HCT116 (cell line): ENCODE measurements at regions not wholly inside any gene's neighbourhood (a gene's known extent, or its start where the extent isn't known, plus 50 kb on each side); places are given as distances from the start of the nearest gene placed in this dataset.

Experiments
- ATF3 ChIP-seq: IDR thresholded peaks from 2 replicates; pipeline ENCODE4 v1.6.1; 2012
- CTCF ChIP-seq, 3 experiments: fragments of 200-600 bp in 1 of 3; sonication (generic) in 1 of 3; IDR thresholded peaks in 2 of 3; conservative IDR thresholded peaks in 1 of 3; 2 replicates each; pipeline ENCODE4 v1.5.1; 2012 to 2017; ENCODE audit warnings: low read depth in 2 of 3, low read length in 2 of 3, antibody characterized with exemption in 1 of 3, borderline replicate concordance in 1 of 3, control low read depth in 1 of 3, mild to moderate bottlenecking in 1 of 3, mixed read lengths in 1 of 3, mixed run types in 1 of 3, moderate library complexity in 1 of 3; ENCODE audit not compliant: insufficient read depth in 1 of 3
- ZNF274 ChIP-seq: fragments of 200-500 bp; sonication (Bioruptor generic); IDR thresholded peaks from 2 replicates; pipeline ENCODE4 v1.6.1; 2014; ENCODE audit warnings: mild to moderate bottlenecking, low read depth, low read length, inconsistent platforms

GRCh38 chr9:26744191-26744965 is 148.2 kb downstream of the CAAP1 start:
- TF ChIP-seq ATF3 (no peak), CTCF (IDR thresholded peaks at IDR 0.05 in 2 of 3, conservative IDR thresholded peaks at IDR 0.05 in 1 of 3; ENCODE audit: borderline replicate concordance in 1 of 3, insufficient read depth in 1 of 3, low read depth in 2 of 3, low read length in 2 of 3) (peak; percentile 49 to 81 (median 64); a peak in 5 of 6 replicates), ZNF274 (no peak)
